H9 (cell line): ENCODE measurements at regions not wholly inside any gene's neighbourhood (a gene's known extent, or its start where the extent isn't known, plus 50 kb on each side); places are given as distances from the start of the nearest gene placed in this dataset.
A peak's percentile ranks its signal among the peaks of the same experiment; 100 is the strongest.

Source experiments
- DNase-seq: peaks from one replicate; pipeline ENCODE4 v3.0.0-alpha.2; 2017
- H2AFZ ChIP-seq: one replicate; pipeline ENCODE4 v1.6.1; 2013; ENCODE audit warnings: mild to moderate bottlenecking, low read length, control low read depth, moderate library complexity
- H2AK5ac ChIP-seq: 2 replicates; pipeline ENCODE4 v1.6.1; 2013; ENCODE audit warnings: low read length, control low read depth, mixed read lengths; ENCODE audit not compliant: insufficient read length
- H2BK120ac ChIP-seq: one replicate; pipeline ENCODE4 v1.6.1; 2013; ENCODE audit warnings: low read depth, mild to moderate bottlenecking, low read length, control low read depth, inconsistent platforms; ENCODE audit not compliant: poor library complexity, severe bottlenecking
- H2BK12ac ChIP-seq: 2 replicates; pipeline ENCODE4 v1.6.1; 2013; ENCODE audit warnings: low read length, control low read depth, mixed read lengths, low read depth; ENCODE audit not compliant: insufficient read length
- H2BK15ac ChIP-seq: 2 replicates; pipeline ENCODE4 v1.6.1; 2013; ENCODE audit warnings: low read depth, low read length, control low read depth
- H2BK20ac ChIP-seq: one replicate; pipeline ENCODE4 v1.6.1; 2013; ENCODE audit warnings: low read depth, mild to moderate bottlenecking, low read length, control low read depth, inconsistent platforms; ENCODE audit not compliant: poor library complexity, severe bottlenecking
- H2BK5ac ChIP-seq: 2 replicates; pipeline ENCODE4 v1.6.1; 2013; ENCODE audit warnings: low read length, control low read depth, mixed read lengths; ENCODE audit not compliant: insufficient read length
- H3K14ac ChIP-seq: 2 replicates; pipeline ENCODE4 v1.6.1; 2013; ENCODE audit warnings: low read length, control low read depth; ENCODE audit not compliant: insufficient read depth
- H3K18ac ChIP-seq: 2 replicates; pipeline ENCODE4 v1.6.1; 2013; ENCODE audit warnings: low read depth, mild to moderate bottlenecking, mixed read lengths, low read length, control low read depth; ENCODE audit not compliant: insufficient read length
- H3K23ac ChIP-seq: 2 replicates; pipeline ENCODE4 v1.6.1; 2013; ENCODE audit warnings: low read length, control low read depth, mixed read lengths, low read depth; ENCODE audit not compliant: insufficient read length
- H3K23me2 ChIP-seq: 2 replicates; pipeline ENCODE4 v1.6.1; 2013; ENCODE audit warnings: low read depth, mild to moderate bottlenecking, mixed read lengths, low read length, control low read depth; ENCODE audit not compliant: insufficient read length, poor library complexity, severe bottlenecking
- H3K27ac ChIP-seq: 2 replicates; pipeline ENCODE4 v1.5.1; 2013; ENCODE audit warnings: low read length, control low read depth, mixed read lengths, low read depth; ENCODE audit not compliant: insufficient read length
- H3K27me3 ChIP-seq: 2 replicates; pipeline ENCODE4 v1.6.1; 2013; ENCODE audit warnings: low read length, control low read depth, inconsistent platforms; ENCODE audit not compliant: insufficient read depth
- H3K4ac ChIP-seq: 2 replicates; pipeline ENCODE4 v1.6.1; 2013; ENCODE audit warnings: low read depth, mild to moderate bottlenecking, control low read depth, inconsistent platforms, low read length, moderate library complexity
- H3K4me1 ChIP-seq: 2 replicates; pipeline ENCODE4 v1.6.1; 2013; ENCODE audit warnings: low read length, control low read depth, inconsistent platforms; ENCODE audit not compliant: insufficient read depth
- H3K4me2 ChIP-seq: 2 replicates; pipeline ENCODE4 v1.6.1; 2013; ENCODE audit warnings: low read length, control low read depth, mixed read lengths; ENCODE audit not compliant: insufficient read length, insufficient read depth
- H3K56ac ChIP-seq: 2 replicates; pipeline ENCODE4 v1.6.1; 2013; ENCODE audit warnings: low read depth, mild to moderate bottlenecking, mixed read lengths, low read length, control low read depth; ENCODE audit not compliant: insufficient read length
- H3K79me1 ChIP-seq: 2 replicates; pipeline ENCODE4 v1.6.1; 2013; ENCODE audit warnings: low read depth, mild to moderate bottlenecking, moderate library complexity, low read length, control low read depth, inconsistent platforms; ENCODE audit not compliant: insufficient read depth, poor library complexity, severe bottlenecking
- H3K79me2 ChIP-seq: 2 replicates; pipeline ENCODE4 v1.6.1; 2013; ENCODE audit warnings: low read length, control low read depth, inconsistent platforms; ENCODE audit not compliant: insufficient read depth
- H3K9ac ChIP-seq: 2 replicates; pipeline ENCODE4 v1.6.1; 2013; ENCODE audit warnings: low read length, control low read depth, mixed read lengths; ENCODE audit not compliant: insufficient read length; ENCODE audit errors: extremely low read depth
- H3K9me3 ChIP-seq: one replicate; pipeline ENCODE4 v1.6.1; 2013; ENCODE audit warnings: low read depth, low read length, inconsistent platforms; ENCODE audit not compliant: control insufficient read depth
- H3T11ph ChIP-seq: one replicate; pipeline ENCODE4 v1.6.1; 2013; ENCODE audit warnings: mild to moderate bottlenecking, low read length, control low read depth, inconsistent platforms
- H4K20me1 ChIP-seq: one replicate; pipeline ENCODE4 v1.6.1; 2013; ENCODE audit not compliant: control insufficient read depth, insufficient read length, insufficient read depth
- H4K5ac ChIP-seq: 2 replicates; pipeline ENCODE4 v1.6.1; 2013; ENCODE audit warnings: low read depth, mild to moderate bottlenecking, mixed read lengths, low read length, control low read depth; ENCODE audit not compliant: insufficient read length
- H4K8ac ChIP-seq: replicated peaks from 2 replicates; pipeline ENCODE4 v1.6.1; 2013; ENCODE audit warnings: low read length, control low read depth, mixed read lengths, low read depth; ENCODE audit not compliant: insufficient read length
- H4K91ac ChIP-seq: 2 replicates; pipeline ENCODE4 v1.6.1; 2013; ENCODE audit warnings: low read depth, mild to moderate bottlenecking, moderate library complexity, mixed read lengths, low read length, control low read depth; ENCODE audit not compliant: insufficient read length
- H3K27ac Mint-ChIP-seq, 3 experiments: 2 replicates in 2 of 3; 3 replicates in 1 of 3; pipeline ENCODE4 v1.8.0; 2020 to 2021; ENCODE audit warnings: mixed read lengths in 3 of 3, mild to moderate bottlenecking in 1 of 3, moderate library complexity in 1 of 3
- H3K27me3 Mint-ChIP-seq: 2 replicates; pipeline ENCODE4 v1.8.0; 2021; ENCODE audit warnings: low read depth, mild to moderate bottlenecking, moderate library complexity, mixed read lengths
- H3K36me3 Mint-ChIP-seq, 3 experiments: 2 replicates in 2 of 3; 3 replicates in 1 of 3; pipeline ENCODE4 v1.8.0; 2020 to 2021; ENCODE audit warnings: low read depth in 3 of 3, mixed read lengths in 3 of 3; ENCODE audit not compliant: insufficient read depth in 1 of 3
- H3K4me1 Mint-ChIP-seq, 2 experiments: 2 replicates each; pipeline ENCODE4 v1.8.0; 2020; ENCODE audit warnings: mixed read lengths in 2 of 2
- H3K4me3 Mint-ChIP-seq, 2 experiments: 2 replicates in 1 of 2; 3 replicates in 1 of 2; pipeline ENCODE4 v1.8.0; 2020 to 2021; ENCODE audit warnings: mild to moderate bottlenecking in 2 of 2, mixed read lengths in 2 of 2, moderate library complexity in 1 of 2
- H3K9me3 Mint-ChIP-seq, 2 experiments: 2 replicates in 1 of 2; 3 replicates in 1 of 2; pipeline ENCODE4 v1.8.0; 2020; ENCODE audit warnings: mild to moderate bottlenecking in 2 of 2, mixed read lengths in 2 of 2, moderate library complexity in 1 of 2
- CTCF ChIP-seq: fragments of 200-600 bp; sonication (generic); conservative IDR thresholded peaks from 3 replicates; pipeline ENCODE4 v1.8.0; 2021; ENCODE audit warnings: antibody characterized with exemption, mild to moderate bottlenecking
- WGBS: extraction: QIAGEN DNeasy Blood & Tissue Kit; methylation state at CpG from one replicate; pipeline ENCODE4 v1.1.7; 2013; ENCODE audit warnings: missing lambda C conversion rate, low lambda C conversion rate, mixed read lengths; ENCODE audit not compliant: insufficient read length; ENCODE audit errors: extremely low coverage; 5-methylcytosine and 5-hydroxymethylcytosine counted together

- Mint-ChIP-seq H3K36me3 (no peaks in the 10 kb centered on the region; a peak in 1 of 7 replicates), H3K27ac (no peak overlapping the region), H3K9me3 (no peaks in the 10 kb centered on the region; a peak in 2 of 5 replicates), H3K4me1 (peaks cover 38 to 54% of the 10 kb centered on the region in 2 experiments), H3K27me3 (peaks cover 41% of the 10 kb centered on the region), H3K4me3 (no peak overlapping the region)
- Histone ChIP-seq H2BK12ac (no peak overlapping the region), H3K27me3 (no peaks in the 10 kb centered on the region), H3K4me2 (no peak overlapping the region), H3K27ac (no peak overlapping the region), H3T11ph (no peak overlapping the region), H3K23me2 (no peaks in the 10 kb centered on the region), H3K4me1 (peaks cover 2% of the 10 kb centered on the region; the same call in 1 of the 2 replicates), H2BK5ac (no peak overlapping the region), H4K8ac (no peak overlapping the region), H3K56ac (no peak overlapping the region), H3K9me3 (no peaks in the 10 kb centered on the region), H3K79me1 (no peaks in the 10 kb centered on the region), H3K79me2 (no peaks in the 10 kb centered on the region), H2BK120ac (no peak overlapping the region), H3K18ac (no peak overlapping the region), H4K91ac (no peak overlapping the region), H4K5ac (no peak overlapping the region), H2BK15ac (no peak overlapping the region), H3K4ac (no peak overlapping the region), H2BK20ac (no peak overlapping the region), H2AFZ (no peak overlapping the region), H2AK5ac (no peak overlapping the region), H4K20me1 (no peaks in the 10 kb centered on the region), H3K9ac (no peak overlapping the region), H3K23ac (no peak overlapping the region), H3K14ac (no peak overlapping the region)
- TF ChIP-seq CTCF = no peak
- WGBS = no CpG with 5 or more reads among the region's 16 CpGs
- DNase-seq = peak; percentile 30
Observed at GRCh38 chr1:22208973-22209378, 66.1 kb upstream of the WNT4 start.
